GM13976 (cell line): ENCODE measurements at regions not wholly inside any gene's neighbourhood (a gene's known extent, or its start where the extent isn't known, plus 50 kb on each side); places are given as distances from the start of the nearest gene placed in this dataset.

Experiments used
- DNase-seq: peaks from one replicate; pipeline ENCODE4 v3.0.0; 2012; ENCODE audit warnings: low spot score
- in situ Hi-C: fragments of 300-500 bp; cut with MboI; formaldehyde crosslinking; loops from one replicate; pipeline ENCODE4 v1.12.0; 2022; ENCODE audit warnings: low sequenced_read_pairs, mixed read lengths, inconsistent platforms; ENCODE audit not compliant: unreplicated experiment
- TF ChIP-seq, protein P1 (sequence below): IDR thresholded peaks from 2 replicates; pipeline ENCODE4 v1.5.1; 2012; ENCODE audit warnings: borderline replicate concordance, mild to moderate bottlenecking; ENCODE audit not compliant: insufficient read depth; ENCODE audit errors: extremely low read depth, missing control alignments, control extremely low read depth

DNA sequence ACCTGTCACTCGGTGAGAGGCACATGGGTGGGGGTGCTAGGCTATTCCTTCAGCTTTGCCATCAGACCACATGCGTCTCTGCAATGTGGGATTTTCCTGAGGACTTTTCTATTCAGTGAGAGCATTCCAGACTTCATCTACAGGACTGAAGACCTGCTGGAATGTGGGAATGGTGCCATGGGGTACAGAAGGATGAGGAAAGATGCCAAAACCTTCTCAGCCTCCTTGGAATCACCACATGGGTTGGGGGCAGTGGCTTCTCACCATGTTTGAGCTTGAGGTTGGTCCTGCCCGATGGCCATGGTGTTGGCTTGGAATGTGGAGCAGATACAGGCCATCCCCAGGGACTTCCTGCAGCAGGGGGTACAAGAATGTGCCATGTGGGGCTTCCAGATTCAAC is 80.9 kb upstream of the KLF13 start:
- TF ChIP-seq, protein P1, sequence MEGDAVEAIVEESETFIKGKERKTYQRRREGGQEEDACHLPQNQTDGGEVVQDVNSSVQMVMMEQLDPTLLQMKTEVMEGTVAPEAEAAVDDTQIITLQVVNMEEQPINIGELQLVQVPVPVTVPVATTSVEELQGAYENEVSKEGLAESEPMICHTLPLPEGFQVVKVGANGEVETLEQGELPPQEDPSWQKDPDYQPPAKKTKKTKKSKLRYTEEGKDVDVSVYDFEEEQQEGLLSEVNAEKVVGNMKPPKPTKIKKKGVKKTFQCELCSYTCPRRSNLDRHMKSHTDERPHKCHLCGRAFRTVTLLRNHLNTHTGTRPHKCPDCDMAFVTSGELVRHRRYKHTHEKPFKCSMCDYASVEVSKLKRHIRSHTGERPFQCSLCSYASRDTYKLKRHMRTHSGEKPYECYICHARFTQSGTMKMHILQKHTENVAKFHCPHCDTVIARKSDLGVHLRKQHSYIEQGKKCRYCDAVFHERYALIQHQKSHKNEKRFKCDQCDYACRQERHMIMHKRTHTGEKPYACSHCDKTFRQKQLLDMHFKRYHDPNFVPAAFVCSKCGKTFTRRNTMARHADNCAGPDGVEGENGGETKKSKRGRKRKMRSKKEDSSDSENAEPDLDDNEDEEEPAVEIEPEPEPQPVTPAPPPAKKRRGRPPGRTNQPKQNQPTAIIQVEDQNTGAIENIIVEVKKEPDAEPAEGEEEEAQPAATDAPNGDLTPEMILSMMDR: no peak
- in situ Hi-C loops: no loop called here
- DNase-seq: no peak

DNA sequence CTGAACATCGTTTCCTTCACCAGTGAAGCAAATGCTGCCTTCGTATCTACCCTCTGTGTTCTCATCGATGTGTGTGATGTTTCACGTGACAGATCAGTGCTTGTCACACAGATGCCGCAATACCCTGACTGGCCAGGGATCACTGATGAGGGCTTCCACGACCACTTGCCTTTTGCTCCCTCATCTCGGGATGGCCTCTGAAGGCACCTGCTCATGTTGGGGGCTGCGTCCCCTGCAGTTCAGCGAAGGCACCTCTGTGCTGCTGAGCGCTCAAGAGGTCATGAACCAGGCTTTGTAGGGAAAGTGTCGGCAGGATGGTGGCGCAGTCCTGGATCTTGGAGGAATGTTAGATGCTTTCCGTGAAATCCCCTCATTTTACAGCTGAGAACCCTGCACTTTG is 79.2 kb upstream of the KLF13 start:
- in situ Hi-C loops: no loop called here
- TF ChIP-seq, protein P1: no peak
- DNase-seq: no peak

DNA sequence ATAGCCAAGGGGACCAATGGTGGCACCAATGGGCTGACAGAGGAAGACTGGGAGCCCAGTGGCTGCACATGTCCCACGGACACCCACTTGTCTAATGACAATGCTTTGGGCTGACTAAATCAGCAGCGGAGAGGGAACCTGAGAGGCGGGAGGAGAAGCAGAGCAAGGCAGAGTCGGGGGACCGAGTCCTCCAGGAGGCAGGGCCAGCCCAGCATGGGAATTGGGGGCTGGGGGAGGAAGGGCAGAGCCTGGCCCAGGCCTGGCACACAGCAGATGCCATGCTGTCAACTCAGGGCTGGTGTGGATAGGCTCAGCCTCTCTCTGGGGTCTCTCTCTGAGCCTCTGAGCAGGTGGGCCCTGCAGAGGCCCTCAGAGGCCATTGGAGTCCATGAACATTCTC is 78.4 kb upstream of the KLF13 start:
- in situ Hi-C loops: no loop called here
- TF ChIP-seq, protein P1: no peak
- no peak for DNase-seq

DNA sequence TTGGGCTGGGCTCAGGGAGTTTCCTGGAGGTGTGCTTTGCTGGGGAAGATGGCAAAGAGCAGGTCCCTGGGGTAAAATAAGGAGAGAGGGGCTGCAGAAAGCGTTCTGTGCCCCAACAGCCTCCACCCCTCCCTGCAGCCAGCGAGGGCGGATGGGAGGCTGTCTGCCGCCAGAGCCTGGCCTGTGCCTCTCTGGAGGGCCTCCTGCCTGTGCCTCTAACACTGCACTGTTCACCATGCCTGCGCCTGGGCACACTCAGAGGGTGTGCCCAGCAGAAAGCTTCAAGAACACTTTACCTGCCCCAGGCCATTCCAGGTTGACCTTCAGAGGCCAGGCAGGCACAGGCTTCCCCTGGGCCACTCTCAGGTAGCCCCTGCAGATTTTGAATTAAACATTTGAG is 77.7 kb upstream of the KLF13 start:
- in situ Hi-C loops: no loop called here

DNA sequence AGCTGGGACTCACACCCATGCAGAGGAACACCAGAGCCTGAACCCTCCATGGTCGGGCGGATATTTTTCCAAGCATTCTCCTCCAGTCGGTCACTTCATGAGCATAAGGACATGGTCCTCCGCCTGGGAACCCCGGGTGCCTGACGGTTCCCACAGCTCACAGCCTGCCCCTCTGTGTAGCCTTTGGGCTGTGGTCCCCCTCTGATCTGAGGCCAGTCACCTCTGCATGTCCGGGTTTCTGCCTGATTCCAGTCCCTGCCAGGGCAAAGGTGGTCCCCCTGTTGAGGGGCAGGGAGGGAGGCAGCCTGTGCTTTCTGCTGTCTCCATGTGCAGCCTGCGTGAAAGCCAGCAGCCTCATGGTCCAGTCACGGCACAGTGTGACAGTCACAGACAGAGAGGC is 76.6 kb upstream of the KLF13 start:
- TF ChIP-seq, protein P1: no peak
- DNase-seq: no peak
- in situ Hi-C loops: no loop called here

More for the DNA sequence above, 77.7 kb upstream of the KLF13 start:
- DNase-seq: no peak
- TF ChIP-seq, protein P1: no peak

DNA sequence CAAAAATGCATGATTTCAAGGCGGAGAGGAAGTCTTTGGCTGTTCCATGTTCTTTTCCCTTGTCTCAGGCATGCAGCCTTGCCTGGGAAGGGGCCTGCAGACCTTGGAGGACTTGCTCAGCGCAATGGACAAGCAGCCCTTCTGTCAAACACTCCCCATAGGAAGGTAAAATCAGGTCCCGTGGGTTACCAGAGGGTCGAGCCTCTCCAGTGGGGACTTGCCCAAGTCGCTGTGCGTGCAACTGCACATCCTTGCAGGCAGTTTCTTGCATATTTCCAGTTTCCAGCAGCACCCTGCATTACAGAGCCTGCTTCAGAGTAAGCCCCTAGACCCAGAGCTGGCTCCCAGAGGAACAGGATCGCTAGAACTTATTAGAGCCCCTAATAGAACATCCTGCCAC is 75.5 kb upstream of the KLF13 start:
- TF ChIP-seq, protein P1: no peak
- no peak for DNase-seq
- in situ Hi-C loops: no loop called here

DNA sequence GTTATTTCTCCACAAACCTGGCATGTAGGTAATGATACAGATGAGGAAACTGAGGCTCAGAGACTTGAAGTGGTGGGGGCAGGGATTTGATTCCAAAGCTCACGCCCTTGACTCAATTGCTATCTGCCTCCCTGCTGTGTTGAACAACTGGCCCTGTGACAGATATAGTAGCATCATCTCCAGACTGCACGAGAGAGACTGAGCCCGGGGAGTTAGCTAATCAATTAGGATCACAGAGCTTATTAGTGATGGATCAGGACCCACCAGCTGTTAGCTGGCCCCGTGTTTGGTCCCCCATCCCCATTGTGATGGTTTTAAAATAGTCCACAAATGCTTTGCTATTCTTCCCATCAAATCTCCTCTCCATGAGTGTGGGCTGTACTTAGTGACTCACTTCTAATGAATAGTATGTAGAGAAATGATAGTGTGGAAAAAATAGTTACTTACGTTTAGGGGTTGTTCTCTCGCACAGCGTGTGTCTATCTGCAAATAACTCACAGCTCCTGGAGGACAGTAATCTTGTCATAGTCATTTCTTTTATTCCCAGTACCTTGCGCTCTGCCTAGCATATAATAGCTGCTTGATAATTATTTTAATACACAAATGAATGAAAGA is 74.4 kb upstream of the KLF13 start:
- TF ChIP-seq, protein P1: no peak

More for the DNA sequence above, 74.4 kb upstream of the KLF13 start:
- in situ Hi-C loops: no loop called here
- no peak for DNase-seq
